NCI-H146 (cell line): ENCODE measurements at regions not wholly inside any gene's neighbourhood (a gene's known extent, or its start where the extent isn't known, plus 50 kb on each side); places are given as distances from the start of the nearest gene placed in this dataset.
"Not testable (repeated sequence)": the region's sequence is repeated elsewhere in the genome, so short reads cannot be mapped to it uniquely, and the experiment has no call there.

Experiments
- DNase-seq: peaks from one replicate; lab custom pipeline; 2025; lab: John Stamatoyannopoulos, UW

DNA sequence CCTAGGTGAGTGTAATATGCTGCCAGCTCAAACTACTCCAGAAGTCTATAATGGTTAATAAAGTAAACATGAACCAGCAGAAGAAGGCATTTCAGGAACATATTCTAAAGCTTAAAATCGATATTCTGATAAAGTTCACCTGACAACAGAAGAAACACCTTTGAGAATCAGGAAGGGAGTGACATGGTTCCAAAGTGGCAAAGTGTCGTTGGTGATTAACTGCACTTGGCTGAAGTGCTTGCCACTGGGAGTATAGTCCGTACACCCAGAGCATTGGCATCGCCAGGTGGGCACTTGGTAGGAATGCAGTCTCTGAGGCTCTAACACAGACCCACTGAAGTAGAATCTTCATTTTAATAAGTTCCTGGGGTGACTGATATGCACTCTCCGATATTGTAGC, 76.0 kb upstream of the H2AZ1 start:
- no peak for DNase-seq

- no peak for DNase-seq
These were observed 73.7 kb upstream of the H2AZ1 start for GRCh38 chr4:100023800-100024199.

DNA sequence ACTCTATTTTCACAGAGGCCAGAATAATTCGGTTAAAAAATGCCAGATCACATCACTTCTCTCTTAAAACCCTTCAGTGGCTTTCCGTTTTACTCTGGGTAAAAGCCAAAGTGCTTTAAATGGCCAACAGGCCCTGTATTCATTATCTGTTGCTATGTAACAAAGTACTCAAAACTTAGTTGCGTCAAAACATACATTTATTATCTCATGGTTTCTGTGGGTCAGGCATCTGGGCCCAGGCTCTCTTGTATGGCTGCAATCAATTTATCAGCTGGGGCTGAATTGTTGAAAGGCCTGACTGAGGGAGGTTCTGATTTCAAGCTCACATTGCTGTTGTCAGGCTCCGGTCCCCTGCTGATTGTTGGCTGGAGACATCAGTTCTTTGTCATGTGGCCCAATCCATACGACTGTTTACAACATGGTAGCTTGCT, 72.7 kb upstream of the H2AZ1 start:
- peak; percentile 1 for DNase-seq

DNA sequence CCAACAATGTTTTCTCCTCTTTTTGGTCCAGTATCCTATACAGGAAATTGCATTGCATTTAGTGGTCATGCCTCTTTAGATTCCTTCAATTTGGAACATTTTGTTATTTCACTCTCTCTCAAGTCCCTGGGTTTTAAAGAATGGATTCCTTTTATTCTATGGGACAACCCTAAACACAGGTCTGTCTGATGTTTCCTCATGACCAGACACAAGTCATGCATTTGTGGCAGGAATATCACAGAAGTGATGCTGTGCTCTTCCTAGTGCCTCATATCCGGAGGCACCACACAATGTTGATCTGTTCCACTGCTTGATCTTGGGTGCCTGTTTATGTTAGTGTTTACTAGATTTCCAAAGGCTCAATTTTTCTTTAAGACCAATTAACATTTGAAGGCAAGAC, 69.7 kb upstream of the H2AZ1 start:
- no peak for DNase-seq

- DNase-seq, result no peak
These were observed 67.7 kb upstream of the H2AZ1 start for GRCh38 chr4:100017637-100018310.

GRCh38 chr4:100016191-100016590, 66.1 kb upstream of the H2AZ1 start:
- no peak for DNase-seq

- no peak for DNase-seq
These were observed 64.5 kb upstream of the H2AZ1 start for GRCh38 chr4:100014616-100015015.

DNA sequence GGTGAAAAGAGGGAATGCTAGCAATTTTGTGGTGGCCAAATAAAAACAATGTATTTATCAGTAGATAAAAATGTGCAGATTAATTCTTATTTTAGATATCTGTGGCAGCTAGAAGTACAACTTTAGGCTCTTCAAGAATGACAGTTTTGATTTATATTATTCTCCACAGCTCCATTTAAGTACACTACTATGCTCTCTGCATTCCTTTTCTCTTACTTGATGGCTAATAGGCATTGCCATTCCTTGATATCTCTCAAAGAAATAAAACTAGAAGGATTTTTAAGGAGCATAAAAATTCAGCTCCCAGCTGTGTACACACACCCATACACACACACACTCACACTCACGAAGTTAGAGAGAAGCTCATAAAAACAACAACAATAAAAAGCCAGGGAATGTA, 59.4 kb upstream of the H2AZ1 start:
- no peak for DNase-seq

DNA sequence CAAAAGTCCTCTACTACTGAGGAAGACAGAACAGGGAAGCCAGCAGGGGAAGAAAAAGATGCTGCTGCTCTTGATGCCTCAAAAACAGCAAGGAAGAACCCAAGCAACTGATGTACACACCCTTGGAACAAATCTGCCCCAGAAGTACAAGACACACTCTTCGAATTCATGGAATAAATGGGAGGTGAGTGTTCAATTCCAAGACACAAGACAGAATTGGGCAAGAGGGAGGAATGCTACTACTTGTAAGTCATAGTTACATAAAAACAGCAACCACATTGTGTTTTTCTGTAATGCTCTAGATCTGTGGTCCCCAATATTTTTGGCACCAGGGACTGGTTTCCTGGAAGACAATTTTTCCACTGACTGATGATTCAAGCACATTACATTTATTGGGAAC, 58.0 kb upstream of the H2AZ1 start:
- DNase-seq, result no peak

GRCh38 chr4:100006161-100006560, 56.1 kb upstream of the H2AZ1 start:
- DNase-seq, result not testable (repeated sequence)
